ENCODE measurements at regions not wholly inside any gene's neighbourhood (a gene's known extent, or its start where the extent isn't known, plus 50 kb on each side); places are given as distances from the start of the nearest gene placed in this dataset.

DNA sequence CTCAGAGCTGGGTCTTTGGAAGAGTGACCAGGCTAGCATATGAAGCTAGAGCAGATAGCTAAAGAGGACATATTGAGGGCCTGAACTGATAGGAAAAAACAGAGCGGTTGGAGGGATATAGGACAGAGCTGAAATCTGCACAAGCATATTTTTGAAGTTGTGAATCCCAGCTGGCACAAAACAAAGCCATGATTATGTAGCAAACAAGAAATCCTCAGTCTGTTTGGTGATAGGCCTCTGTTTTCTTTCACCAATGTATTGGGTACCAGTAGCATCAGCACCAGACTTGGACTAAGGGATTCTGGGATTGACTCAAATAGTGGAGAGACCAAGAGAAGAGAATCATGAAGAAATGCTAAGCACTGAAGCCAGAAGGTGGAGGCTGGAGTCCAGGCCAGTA, 151.0 kb downstream of the FAM43A start:
- no peak for DNase-seq (ENCODE audit: low read depth)

DNA sequence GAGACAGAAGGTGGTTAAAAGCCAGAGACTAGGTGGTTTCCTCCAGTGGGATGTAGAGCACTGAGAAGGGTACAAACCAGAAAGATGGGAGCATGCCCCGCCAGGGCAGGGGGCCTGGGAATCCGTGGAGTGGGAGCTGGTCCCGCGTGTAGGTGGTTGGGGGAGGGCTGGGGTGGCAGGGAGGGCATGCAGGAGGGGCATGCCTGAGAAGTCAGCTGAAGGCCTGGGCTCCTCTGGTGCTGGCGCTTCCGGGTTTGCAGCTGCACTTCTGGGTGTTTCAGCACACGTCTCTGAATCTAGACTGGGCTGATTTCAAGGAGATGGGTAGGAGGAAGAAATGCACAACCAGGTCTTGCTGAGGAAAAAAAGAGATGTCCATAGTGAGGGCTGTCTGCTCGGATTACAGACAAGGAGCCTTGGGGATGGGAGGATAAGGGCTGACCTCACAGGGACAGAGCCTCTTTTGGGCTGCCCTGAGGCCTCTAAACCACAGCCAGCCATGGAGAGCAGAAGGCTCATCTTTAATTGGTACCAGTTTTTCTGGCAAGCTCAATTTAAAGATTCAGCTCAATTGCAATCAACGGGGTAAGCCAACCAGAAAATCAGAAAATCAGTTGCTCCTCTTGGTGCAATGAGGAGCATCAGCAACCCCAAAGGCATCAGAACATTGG, 151.9 kb downstream of the FAM43A start:
- no peak for DNase-seq (ENCODE audit: low read depth)

DNA sequence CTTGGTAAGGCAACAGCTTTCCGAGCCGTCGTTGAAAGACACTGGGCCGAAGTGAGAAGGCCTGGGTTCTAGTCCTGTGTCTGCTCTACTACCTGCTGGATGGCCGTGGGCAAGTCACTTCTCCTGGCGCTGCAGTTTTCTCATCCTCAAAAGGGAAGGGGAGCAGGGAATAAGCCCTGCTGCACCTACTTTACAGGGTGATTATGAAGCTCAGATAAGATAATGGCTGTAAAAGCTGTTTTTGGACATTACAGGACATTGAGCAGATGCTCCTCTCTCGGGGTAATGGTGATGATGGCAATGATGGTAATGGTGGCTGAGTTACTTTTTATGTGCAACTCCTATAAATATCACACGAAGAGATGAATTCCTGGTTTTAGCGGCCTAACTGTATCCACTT, 152.6 kb downstream of the FAM43A start:
- no peak for DNase-seq (ENCODE audit: low read depth)

DNA sequence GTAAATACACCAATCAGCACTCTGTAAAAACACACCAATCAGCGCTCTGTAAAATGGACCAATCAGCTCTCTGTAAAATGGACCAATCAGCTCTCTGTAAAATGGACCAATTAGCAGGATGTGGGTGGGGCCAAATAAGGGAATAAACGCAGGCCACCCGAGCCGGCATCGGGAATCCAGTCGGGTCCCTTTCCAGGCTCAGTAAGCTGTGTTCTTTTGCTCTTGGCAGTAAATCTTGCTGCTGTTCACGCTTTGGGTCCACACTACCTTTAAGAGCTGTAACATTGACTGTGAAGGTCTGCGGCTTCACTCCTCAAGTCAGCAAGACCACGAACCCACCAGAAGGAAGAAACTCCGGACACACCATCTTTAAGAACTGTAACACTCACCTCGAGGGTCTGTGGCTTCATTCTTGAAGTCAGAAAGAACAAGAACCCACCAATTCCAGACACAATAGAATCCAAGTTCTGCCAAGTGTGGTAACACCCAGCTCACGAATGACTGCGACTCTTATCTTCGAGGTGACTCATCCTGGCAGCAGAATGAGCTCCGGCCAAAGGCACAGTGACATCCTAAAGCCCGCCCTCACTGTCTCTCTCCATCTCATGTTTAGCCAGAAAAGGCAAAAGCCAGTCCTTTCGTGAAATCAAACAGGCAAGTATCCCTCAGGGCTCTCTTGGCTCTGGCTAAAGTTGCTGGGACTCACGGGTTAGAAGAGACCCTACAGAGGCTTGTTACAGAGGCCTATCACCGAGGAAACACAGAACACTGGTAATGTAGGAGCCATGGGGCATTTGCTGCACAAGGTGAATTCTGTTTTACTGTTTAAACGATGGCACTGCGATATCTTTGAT, 155.2 kb downstream of the FAM43A start:
- peak; percentile 5 for DNase-seq (ENCODE audit: low read depth)

DNA sequence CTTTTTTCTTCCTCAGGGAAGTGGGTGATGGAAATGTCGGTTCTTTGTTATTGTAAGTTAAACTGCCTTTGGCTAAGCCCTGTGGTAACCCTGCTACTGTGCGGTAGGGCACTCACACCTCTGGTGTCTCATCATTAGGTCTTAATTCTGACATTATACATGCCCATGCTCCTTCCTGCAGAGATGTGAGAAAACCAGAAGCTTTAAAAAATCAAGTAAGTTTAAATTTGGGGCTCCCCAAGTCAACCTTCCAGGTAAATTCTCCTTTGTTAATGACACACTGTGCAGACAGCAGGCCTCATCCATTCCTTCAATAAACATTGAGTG, 155.8 kb downstream of the FAM43A start:
- no peak for DNase-seq (ENCODE audit: low read depth)

DNA sequence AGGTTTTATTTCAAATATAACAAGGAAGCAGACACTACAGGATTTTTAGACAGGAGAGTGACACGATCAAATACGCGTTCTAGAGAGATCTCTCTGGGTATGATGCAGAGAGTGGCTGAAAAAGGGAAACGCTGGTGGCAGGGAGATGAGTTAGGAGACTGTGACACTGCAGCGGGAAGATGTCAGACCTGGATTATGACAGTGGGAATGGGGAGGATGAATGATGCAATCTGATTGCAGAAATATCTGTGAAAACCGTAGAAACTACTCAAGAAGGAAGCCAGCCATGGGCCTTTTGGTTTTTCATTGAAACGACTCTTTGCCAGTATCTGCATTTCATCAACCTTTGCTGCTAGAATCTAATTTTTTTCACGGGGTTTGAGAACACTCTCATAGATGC, 157.9 kb downstream of the FAM43A start:
- DNase-seq (ENCODE audit: low read depth): no peak

DNA sequence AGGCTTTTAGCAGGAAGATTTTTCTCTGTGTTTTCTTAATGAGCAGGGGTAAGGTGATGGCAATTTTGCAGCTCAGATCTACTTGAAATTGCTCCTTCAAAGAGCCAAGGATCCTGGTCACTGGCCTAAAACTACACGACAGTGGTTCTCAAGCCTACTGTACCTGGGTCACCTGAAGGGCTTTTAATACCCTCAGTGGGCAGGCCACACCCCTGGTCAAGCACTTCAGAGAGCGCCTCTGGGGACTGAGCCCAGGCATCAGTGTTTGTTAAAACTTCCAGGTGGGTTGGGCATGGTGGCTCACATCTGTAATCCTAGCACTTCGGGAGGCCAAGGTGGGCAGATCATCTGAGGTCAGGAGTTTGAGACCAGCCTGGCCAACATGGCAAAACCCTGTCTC, 158.4 kb downstream of the FAM43A start:
- no peak for DNase-seq (ENCODE audit: low read depth)

DNA sequence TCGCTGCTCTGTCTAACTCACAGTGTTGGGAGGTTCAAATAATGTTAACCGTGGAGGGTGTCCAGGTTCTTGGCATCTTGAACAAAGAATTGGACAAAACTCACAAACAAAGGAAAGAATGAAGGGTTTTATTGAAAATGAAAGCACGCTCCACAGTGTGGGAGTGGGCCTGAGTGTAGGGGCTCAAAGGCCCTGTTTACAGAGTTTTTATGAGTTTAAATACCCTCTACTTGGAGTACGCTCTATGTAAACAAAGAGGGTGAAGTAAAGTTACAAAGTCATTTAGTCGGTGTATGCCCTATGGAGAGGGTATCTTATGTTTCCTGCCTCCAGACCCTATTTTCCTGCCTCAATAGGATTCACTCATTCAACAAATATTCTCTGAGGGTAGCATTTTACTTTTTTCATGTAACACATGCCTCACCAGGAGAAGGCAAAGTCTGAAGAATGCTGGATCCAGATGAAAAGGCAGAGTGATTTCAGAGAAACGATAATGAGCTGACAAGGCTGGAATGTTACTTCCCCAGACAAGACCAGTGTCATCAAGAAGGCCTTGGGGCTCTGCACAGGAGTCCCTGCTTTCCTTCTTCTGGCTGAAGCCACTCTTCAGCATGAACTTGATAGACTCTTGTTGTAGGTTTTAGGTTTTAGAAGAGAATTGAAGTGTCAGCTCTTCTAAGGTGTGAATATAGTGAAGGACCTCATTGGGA, 163.6 kb downstream of the FAM43A start:
- DNase-seq (ENCODE audit: low read depth): no peak

DNA sequence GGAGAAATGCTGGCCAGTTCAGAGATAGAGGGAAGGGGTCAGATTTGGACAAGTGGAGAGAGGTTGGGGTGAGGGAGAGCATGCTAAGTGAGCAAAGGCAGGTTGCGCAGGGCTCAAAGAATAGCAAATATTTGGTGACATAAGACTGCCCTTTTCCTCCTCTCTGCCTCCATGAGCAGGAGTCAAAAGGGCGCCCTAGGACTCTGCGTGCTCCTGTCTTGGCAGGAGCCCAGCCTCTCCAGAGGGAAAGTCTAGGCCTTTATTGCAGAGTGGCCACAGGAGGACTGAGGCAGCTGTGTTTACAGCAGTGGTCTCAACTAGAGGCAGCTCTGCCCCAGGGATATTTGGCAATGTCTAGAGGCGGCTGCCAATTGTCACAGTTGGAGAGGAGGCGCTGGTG, 165.6 kb downstream of the FAM43A start:
- no peak for DNase-seq (ENCODE audit: low read depth)

DNA sequence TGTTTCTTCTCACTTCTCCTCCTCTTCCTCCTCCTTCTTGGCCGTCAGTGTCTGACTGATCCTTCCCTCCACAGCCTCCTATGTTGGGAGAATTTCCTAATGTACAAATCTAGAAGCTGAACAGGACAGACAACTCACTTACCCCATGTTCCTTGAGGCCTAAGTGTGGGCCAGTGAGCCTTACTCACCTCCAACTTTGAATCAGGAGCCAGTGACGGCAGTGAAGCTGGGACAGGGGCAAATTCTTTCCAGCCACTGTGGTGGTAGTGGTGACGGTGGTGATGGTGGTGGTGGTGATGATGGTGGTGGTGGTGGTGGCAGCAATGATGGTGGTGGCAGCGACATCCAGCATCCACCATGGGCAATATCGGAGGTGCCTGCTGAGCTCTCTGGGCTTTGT, 166.3 kb downstream of the FAM43A start:
- no peak for DNase-seq (ENCODE audit: low read depth)

DNA sequence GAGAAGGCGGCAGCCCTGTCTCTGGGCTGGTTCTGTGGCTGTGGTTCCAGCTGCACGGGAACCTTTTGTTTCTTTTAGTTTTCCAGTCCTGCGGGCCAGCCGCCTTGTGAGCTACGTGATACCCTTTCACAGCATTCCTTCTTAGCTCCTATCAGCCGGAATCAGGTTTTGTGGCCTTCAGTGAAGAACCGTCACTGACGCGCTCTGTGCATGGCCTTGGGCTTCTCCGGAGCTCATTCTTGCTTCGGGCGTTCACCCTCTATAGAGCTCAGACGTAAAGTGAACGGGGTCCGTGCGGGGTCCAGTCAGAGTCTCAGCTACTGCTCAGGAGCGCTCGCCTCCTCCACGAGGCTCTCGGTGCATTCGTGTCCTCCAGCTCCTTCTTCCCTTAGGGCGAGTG, 166.7 kb downstream of the FAM43A start:
- no peak for DNase-seq (ENCODE audit: low read depth)

DNA sequence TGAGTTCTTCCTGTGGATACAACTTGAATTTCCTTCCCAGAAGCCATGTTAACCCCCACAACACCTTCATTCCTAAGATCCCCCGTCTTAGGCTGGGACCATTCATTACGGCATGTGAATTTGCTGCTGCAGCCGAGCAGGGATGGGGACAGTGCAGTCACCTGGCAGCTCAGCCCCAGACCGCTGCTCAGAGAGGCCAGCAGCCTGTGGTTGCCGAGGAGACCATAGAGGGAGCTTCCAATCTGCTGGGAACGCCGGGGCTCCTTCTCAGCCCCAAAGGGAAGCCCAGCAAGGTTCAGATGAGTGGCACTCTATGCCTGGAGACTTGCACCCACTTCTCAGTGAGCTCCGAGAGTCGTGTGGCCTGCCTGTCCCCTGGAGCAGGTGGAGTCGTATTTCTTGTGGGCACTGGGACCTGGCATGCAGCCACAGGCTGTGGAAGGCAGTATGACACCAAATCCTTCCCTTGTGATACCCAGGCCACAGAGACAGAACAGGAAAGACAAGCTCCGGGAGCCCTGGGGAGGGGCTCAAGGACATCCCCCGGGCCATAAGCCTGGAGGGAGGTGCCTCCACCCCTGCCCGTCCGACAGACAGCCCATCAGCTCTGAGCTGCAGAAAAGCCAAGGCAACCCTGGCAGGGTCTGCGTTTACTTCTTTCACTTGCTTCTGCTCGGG, 167.3 kb downstream of the FAM43A start:
- no peak for DNase-seq (ENCODE audit: low read depth)

DNA sequence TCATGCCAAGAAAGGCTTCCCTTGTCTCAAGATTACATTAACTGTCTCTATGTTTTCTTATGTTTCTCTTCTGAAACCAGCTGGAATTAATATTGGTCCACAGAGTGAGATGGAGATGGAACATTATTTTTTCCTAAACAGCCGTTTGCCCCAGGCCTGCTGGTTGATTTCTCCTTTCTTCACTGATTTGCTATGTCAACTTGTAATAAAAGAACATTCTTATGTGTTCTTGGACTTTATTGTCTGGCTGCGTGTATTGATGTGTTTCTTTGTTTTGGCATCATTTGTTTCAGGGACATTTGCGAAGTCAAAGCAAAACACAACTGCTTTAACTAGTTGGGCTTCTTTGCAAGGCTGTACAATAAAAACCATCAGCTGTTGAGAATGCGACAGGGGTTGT, 168.5 kb downstream of the FAM43A start:
- DNase-seq (ENCODE audit: low read depth): no peak

DNA sequence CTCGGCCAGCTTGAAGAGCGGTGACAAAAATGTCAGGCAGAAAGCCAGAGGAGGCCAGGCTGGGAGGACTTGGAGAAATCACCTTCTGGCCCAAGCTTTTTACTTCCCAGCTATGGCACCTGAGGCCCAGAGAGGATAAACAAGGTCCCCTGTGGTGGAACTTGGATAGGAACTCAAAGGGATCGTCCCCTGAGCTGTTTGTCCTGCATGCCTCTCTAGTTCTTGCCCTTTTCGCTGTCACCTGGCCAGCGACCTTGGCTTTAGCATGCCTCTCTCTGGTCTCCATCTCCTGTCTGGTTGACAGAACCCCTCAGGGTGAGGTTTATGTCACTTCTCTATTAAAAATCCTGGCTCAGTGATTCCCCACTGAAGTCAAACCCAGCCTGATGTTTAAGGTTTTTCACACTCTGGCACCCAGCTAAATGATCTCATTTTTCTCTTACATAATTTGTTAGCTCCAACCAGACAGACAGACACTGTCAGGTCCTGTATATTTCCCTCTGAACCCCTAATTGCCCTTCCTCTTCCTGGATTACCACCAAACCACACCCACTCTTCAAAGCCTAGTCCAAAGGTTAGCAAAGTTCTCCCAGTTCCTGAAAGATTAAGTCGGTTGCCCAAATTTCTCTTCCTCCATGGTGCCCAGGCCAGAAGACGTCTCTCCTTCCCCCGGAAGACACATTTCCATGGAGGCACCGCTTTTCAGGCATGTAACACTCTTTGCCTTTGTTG, 169.1 kb downstream of the FAM43A start:
- no peak for DNase-seq (ENCODE audit: low read depth)

DNA sequence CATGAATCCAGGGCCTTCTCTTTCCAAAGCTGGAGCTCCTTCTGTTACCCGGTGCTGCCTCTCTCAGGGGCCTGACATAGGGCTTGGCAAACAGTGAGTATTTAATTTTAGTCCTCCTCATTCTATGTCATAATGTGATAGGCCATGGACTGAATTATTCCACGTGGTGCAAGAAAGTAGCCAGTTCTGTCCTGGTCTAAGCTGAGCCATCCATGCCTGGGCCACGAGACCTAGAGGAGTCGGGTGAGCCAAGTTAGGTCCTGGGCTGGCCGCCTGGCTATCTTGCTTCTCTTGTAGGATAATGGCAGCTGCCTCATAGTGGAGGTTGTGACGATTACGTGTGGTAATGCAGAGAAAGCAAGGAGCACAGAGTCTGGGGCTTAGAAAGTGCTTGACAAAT, 170.6 kb downstream of the FAM43A start:
- no peak for DNase-seq (ENCODE audit: low read depth)

DNA sequence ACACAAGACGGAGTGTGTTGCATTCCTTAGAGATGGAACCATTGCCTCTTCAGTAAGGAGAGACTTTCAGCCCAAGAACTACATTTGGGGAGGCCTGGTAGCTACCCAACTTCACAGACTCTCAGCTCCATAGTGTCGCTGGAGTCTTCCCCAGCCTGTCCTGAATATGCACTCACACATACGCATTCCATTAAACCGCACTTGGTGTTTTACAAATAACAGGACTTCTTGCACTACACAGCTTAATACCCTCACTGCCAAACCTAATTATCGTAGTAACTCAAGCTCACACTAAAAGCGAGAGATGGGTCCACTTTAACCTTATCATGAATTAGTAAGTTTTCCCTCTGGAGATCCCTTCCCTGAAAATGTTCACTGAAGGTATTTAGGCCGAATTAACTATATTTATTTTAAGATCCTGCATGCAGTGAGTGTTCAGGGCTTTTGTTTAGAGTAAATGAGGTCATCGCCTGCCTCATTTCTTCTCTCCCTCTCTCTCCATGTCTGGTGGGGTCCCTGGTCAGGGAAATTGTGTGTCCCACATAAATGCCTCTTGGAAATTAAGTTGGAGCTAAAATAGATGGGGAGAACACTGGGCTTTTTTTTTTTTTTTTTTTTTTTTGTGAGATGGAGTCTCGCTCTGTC, 171.9 kb downstream of the FAM43A start:
- DNase-seq (ENCODE audit: low read depth): no peak

DNA sequence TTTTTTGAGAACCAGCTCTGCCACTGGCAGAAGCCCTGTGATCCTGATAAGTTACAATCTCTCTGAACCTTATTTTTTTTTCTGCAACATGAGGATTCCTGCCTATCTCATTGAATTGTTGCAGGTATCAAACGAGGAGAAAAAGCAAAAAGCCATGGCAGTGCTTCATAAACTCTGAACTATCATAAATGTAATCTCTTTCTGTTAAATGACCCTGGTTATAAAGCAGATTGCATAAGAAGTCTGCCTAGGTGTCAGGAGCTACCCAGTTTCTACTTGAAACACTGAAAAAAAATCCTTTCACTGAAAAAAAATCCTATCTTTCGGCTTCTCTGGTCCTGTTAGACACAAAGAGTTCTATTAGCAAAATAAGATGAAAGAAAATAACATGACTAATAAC, 172.7 kb downstream of the FAM43A start:
- no peak for DNase-seq (ENCODE audit: low read depth)

DNA sequence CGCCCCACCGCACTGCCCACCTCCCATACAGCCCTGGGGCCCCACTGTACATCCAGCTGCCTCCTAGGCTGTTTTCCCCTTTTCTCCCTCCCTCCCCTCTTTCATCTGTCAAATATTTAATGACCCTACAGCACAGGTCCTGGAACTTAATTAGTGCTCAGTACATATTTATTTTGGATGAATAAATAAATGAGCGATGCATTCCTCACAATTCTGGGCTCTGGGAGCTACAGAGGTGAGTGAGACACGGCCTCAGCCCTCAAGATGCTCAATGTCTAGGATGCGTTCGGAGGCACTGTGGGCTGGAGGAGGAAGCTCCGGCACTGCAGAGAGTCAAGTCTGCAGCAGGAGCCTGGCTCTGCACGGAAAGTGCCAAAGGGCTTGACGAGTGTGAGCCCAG, 175.0 kb downstream of the FAM43A start:
- no peak for DNase-seq (ENCODE audit: low read depth)

DNA sequence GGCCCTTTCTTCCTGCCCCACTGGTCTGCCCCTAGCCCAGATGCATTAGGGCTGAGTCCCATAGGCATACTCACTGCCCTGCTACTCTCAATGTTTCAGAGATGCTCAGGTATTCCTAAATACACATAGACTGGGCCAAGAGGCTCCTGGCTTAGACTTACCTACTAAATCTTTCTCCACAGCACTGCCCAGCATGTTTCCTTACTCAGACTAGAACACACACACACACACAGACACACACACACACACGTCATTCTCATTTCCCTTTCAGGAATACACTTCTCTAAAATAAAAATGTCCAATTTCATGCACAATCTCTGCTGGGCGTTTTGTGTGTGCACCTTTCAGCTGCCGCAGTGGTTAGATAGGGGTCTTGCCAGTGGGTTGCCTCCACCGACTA, 175.7 kb downstream of the FAM43A start:
- no peak for DNase-seq (ENCODE audit: low read depth)

DNA sequence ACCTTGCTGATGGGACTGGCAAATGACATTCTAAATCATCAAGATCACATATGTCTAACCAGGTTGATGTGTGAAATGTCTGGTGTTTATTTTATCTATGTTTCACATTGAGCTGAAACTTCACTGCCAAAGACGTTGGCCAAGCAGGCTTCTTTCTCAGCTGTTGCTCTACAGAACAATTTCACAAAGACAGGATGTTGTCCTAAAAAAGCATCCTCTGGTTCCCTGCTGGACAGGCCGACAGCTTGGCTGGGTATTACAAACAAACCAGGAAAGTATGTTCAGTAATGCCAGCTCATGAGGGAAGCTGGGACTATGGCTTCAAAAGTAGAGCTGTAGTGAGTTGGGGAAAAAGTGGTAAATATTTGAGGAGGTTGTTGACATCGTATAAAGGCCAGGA, 179.4 kb downstream of the FAM43A start:
- DNase-seq (ENCODE audit: low read depth): no peak

DNA sequence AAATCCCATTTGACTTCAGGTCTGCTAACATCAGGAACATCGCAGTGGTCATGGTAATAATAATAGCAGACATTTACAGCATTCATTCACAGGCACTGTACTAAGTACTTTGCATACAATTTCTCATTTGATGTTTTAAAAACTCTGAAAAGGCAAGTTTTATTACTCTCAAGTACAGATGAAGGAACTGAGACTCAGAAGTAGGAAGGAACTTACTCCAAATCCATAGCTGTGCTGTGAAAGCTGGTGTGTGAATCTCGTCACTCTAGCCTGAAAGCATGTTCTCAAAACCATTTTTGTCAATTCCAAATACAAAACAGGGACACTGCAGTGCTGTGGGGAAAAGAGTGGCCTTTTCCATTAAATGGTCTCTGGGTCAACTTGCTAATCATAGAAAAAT, 179.9 kb downstream of the FAM43A start:
- DNase-seq (ENCODE audit: low read depth): no peak

DNA sequence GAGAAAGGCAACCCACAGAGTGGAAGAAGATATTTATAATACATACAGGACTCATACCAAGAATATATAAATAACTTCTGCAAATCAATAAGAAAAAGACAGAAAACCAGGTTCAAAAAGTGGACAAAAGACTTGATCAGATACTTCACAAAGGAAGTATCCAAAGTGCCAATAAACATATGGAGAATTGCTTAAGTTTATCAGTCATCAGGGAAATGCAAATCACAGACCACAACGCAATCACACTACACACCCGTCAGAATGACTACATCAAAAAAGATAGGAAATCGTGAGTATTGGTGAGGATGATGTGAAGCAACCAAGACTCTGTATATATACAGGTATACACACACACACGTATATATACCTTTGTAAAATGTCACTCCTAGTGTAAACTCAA, 180.6 kb downstream of the FAM43A start:
- DNase-seq (ENCODE audit: low read depth): no peak
